NCI-H2196 (cell line): ENCODE measurements at regions not wholly inside any gene's neighbourhood (a gene's known extent, or its start where the extent isn't known, plus 50 kb on each side); places are given as distances from the start of the nearest gene placed in this dataset.

ENCODE experiments used
- DNase-seq: peaks from one replicate; lab custom pipeline; 2025; ENCODE audit not compliant: unreplicated experiment; lab: John Stamatoyannopoulos, UW

- no peak for DNase-seq
These were observed 144.4 kb downstream of the NSG2 start for GRCh38 chr5:174189654-174190541.

DNA sequence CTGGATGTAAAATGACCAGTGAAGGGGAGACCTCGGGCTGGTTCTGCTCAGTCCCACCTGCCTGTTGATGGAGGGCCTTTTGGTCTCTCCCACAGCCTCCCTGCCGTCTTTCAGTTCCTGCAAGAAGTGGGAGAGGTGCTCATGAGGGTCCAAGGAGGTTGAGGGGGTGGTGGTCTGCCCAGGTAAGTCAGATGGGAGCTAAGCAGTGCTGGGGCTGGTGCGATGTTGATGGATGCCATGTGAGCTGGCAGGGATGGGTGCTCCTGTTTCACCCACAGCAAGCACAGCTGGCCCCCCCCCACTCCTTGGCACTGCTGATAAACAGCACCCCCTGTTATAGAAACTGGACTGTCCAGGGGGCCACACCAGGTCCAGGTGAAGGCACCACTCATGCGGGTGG, 145.6 kb downstream of the NSG2 start:
- no peak for DNase-seq

GRCh38 chr5:174191850-174192655, 146.5 kb downstream of the NSG2 start:
- DNase-seq: no peak

DNA sequence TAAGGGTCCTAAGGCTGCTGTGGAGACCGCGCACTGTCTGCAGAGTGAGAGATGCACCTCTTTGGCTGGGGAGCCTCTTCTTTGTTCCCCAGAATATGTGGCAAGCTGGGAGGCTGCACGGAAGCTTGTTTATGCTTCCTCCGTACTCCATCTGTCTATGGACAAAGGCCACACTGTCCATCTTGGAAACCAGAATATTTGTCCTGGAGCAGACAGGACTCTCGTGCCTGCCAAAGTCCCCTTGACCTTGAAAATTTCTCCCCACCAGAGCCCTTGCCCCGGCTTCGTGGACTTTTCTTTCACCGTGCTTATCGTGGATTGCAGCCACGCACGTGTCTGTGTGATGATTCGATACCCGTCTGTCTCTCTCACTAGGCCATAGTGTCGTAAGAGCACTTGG, 147.4 kb downstream of the NSG2 start:
- DNase-seq: no peak

DNA sequence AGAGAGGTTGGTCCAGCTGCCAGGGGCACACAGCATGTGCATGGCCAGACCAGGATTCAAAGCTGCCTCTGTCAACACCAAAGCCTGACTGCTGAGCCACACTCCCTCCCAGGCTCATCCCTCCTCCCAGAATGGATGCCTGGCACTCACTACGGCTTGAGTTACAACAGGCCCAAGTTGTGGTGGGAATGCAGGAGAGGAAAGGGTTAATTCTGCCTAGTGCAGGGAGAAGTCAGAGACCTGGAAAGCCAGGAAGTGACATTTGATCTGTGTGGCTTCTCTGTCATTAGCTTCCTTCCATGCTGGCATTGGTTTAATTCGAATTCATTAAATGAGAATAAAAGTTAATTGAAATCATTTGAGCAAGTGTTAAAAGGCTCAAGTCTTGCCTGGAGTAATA, 150.0 kb downstream of the NSG2 start:
- DNase-seq: no peak

DNA sequence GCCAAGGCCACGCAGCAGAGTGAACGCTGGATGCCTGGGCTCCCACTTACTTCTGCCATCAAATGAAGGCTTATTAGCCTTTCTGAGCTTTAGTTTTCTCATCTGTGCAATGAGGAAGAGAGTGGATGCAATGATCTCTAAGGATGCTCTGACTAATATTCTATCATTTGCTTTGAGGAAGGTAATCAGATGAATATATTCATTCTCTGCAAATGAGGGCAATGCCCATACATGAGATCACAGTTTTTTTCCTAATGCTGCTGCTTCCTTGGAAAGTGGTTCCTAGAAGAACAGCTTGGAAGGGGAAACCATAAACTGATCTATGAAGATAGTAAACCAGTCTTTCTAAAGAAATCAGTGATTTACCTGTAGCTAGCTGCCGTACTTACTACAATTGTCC, 152.4 kb downstream of the NSG2 start:
- DNase-seq: no peak

DNA sequence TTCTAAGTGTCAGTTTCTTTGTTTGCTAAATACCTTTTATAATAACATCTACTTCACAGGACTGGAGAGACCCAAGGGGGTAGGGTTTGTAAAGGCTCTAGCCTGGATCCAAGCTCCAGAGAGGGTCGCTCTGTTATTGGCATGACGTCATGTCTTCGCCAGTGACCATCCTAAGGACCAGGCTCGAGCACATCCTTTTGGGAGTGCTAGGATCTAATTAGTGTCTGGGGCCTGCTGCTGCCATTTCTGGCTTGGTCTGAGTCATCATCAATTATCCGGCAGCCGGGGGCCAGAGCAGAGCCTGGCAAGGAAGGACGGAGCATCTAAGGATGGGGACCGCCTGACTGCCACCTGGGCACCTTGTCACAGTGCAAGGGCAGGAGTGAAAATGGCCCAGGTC, 153.0 kb downstream of the NSG2 start:
- no peak for DNase-seq

- no peak for DNase-seq
These were observed 157.5 kb downstream of the NSG2 start for GRCh38 chr5:174202996-174203395.

DNA sequence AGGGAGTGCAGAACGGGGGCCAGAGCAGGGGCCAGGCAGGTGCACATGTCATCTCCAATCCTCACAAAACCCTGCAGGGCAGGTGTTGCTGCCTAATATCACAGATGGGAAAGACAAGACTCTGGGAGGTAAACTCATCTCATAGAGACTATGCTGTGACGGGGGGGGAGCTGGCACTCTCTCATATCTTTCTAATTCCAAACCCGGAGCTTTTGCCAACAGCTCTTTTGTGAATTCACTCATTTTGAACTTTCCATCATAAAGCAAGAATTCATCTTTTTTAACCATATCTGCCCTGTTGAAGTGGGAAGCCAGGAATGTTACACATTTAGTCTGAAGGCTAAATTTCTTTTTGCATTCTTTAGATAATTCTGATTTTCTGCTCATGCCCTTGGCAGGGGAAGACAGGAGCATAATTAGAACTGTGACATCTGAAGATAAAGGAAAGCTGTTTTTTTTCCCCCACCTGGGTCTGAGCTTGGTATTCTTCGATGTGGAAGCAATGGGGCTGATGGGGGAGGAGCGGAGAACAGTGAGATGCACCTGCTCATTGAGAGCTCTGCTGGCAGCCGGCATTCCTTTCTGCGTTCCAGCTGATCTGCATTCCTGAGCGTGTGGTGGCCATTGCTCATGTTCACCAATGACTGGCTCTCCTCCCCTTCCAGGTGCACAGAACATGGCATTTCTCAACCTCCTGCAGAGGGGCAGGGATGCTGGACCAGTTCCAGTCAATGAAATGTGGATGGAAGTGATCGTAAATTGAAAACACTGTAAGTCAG, 159.2 kb downstream of the NSG2 start:
- peak; percentile 71 for DNase-seq

GRCh38 chr5:174205939-174206338, 160.4 kb downstream of the NSG2 start:
- no peak for DNase-seq

DNA sequence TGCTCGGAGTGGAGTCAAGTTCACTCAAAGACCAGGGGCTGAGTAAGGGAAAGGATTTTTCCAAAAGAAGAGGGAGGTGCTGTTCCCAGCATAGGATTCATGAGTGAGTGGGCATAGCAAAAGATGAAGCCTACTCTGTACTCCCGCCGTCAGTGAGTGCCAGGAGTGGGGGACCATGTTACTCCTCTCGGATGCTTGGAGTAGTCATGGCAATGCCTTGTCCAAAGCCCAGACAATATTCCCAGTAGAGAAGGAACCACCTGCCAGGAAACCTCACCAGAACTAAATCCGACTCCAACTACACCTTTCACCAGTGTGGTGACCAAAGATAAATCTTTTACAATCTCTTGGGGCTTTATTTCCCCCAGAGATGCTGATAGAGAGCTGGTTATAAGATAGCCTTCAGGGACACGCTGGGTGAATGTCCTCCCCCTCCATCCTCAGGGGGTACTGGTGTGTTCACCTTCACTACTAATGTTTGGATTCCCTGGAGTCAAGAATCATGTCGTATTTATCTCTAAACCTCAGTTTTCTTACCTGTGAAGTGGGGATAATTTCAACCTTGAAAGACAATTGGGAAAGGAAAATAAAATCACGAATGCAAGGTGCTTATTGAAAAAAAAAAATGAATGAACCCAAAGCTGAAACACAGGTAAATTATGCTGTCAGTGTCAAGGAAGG, 165.2 kb downstream of the NSG2 start:
- no peak for DNase-seq

DNA sequence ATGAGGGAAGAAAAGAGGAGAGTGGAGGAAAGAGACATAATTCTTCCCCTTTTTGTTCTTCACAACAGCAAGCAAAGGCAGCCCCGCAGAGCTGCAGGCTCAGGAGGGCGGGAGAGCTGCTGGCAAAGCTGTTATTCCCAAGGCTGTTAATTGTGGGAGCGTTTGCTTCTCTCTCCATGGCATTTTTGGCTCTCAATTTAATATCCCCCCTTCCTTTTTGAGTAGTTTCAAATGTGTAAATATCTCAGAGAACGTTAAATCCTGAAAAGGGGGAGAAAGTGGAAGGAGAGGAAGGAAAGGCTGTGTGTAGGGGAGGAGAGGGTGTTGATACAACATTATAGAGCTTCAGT, 165.7 kb downstream of the NSG2 start:
- DNase-seq: no peak

DNA sequence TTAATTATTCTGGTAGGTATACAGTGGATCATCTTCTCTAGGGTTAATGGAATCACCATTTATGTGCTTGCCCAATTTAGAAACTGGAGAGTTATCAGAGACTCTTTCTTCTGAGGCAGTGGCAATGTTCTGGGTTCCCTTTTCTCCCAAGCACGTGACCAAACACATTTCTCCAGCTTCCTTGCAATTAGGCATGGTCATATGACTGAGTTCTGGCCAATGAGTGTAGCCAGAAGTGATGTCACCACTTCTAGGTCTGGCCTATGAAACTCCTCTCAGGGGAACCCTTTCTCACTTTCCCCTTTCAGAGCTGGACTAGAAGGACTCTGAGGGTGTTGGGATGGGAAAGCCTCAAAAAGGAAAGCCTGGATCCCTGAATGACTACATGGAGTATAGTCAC, 172.0 kb downstream of the NSG2 start:
- DNase-seq: no peak

GRCh38 chr5:174218162-174218561, 172.7 kb downstream of the NSG2 start:
- no peak for DNase-seq

DNA sequence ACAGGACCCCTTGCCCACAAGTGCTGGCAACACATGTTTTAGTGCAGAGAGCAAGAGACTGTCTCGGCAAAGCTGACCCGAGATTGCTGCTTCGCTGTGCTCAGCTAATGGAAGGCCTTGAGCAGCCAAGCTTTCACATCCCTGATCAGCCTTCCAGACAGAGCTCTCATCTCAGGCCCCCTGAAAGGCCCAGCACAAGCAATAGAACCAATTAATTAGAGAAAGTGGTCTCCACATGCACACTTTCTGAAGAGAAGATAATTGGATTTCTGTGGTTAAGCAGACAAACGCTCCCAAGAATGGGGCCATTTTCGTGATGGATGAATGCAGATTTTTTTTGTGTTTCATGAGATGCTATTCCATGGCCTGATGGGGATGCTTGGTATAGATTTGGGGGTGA, 174.9 kb downstream of the NSG2 start:
- no peak for DNase-seq

DNA sequence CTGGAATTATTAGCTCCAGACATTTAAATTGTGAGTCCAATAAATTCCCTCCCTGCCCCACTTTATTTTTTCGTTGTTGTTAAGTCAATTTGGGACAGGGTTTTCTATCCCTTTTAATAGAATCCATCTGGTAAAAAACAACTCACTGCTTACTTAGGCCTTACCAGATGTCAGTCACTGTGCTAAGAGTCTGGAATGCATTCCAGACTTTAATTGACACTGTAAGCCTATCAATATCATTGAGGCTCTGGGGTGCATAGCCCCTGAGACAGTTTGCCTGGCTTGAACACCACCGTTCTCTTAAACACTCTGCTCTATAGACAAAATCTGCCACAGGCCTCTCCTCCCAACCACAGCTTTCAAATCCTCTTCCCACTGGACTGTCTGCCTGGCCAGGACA, 175.9 kb downstream of the NSG2 start:
- DNase-seq: no peak

DNA sequence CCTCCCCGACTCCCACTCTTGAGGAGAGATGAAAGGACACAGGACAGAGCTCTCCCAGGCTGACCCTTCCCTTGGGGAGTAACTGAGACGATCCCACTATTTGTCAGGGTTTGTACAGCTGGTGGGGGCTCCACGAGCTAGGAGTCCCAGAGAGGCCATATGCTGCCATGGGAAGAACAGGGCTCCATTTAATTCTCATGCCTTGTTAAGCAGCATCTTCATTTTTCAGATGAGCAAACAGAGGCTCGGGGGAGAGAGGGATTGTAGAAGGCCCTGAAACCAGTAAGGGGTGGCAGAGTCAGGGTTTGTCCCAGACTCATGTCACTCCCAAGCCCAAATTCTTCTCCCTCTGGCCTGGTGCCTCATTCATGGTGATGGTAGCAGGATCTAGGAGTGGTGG, 176.4 kb downstream of the NSG2 start:
- DNase-seq: no peak

- peak; percentile 41 for DNase-seq
These were observed 177.4 kb downstream of the NSG2 start for GRCh38 chr5:174222891-174223290.

DNA sequence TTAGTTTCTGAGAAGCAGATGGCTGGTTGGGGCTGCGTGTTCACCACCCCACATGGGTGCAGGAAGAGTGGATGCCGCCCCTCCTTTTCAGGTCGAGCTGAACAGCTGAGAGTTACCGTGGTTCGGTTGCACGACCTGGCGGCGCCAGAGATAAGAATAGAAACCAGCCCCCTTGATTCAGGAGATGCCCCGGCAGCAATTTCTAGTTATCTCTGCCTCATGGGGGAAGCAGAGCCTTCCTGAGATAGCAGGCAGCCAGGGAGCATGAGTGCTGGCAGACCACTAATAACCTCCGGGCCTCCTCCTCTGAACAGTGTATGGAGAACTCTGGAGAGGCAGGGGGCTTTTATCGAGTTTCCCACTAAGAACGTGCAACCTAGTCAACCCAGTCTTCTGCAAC, 177.8 kb downstream of the NSG2 start:
- DNase-seq: no peak

GRCh38 chr5:174229068-174229467, 183.6 kb downstream of the NSG2 start:
- no peak for DNase-seq
